Coronary artery (tissue), 2 donors: ENCODE measurements at regions not wholly inside any gene's neighbourhood (a gene's known extent, or its start where the extent isn't known, plus 50 kb on each side); places are given as distances from the start of the nearest gene placed in this dataset.

Source experiments
- DNase-seq: peaks from one replicate; pipeline ENCODE4 v3.0.0-alpha.2; 2017; ENCODE audit warnings: low spot score
- H3K27ac ChIP-seq, 2 donors: fragments of 200-600 bp; sonication (generic); one replicate each; pipeline ENCODE4 v1.5.1; 2016 to 2019
- H3K4me3 ChIP-seq: fragments of 200-600 bp; sonication (generic); 2 replicates; pipeline ENCODE4 v1.5.1; 2016; ENCODE audit warnings: mild to moderate bottlenecking, moderate library complexity
- CTCF ChIP-seq: fragments of 200-600 bp; sonication (generic); IDR thresholded peaks from one replicate; pipeline ENCODE4 v1.5.1; 2019; ENCODE audit warnings: antibody characterized with exemption

- DNase-seq = no peak
- no peak for TF ChIP-seq CTCF
- no peak overlapping the region for H3K4me3 ChIP-seq
- H3K27ac ChIP-seq = no peak overlapping the region
Observed at GRCh38 chr9:105912157-105912862, 218.0 kb downstream of the TMEM38B start.

GRCh38 chr9:105912863-105913516, 218.6 kb downstream of the TMEM38B start:
- no peak for DNase-seq
- Histone ChIP-seq H3K27ac (no peak overlapping the region), H3K4me3 (no peak overlapping the region)
- no peak for TF ChIP-seq CTCF

GRCh38 chr9:105921057-105921726, 226.9 kb downstream of the TMEM38B start:
- no peak overlapping the region for H3K4me3 ChIP-seq
- no peak for TF ChIP-seq CTCF
- H3K27ac ChIP-seq = no peak overlapping the region
- no peak for DNase-seq

GRCh38 chr9:105928416-105928815, 234.1 kb downstream of the TMEM38B start:
- no peak for TF ChIP-seq CTCF
- DNase-seq = no peak

GRCh38 chr9:105930011-105930627, 235.8 kb downstream of the TMEM38B start:
- Histone ChIP-seq H3K4me3 (no peak overlapping the region), H3K27ac (no peak overlapping the region)
- no peak for DNase-seq
- no peak for TF ChIP-seq CTCF

More at GRCh38 chr9:105928416-105928815, 234.1 kb downstream of the TMEM38B start:
- Histone ChIP-seq H3K4me3 (no peak overlapping the region), H3K27ac (no peak overlapping the region)

GRCh38 chr9:105932276-105932675, 237.9 kb downstream of the TMEM38B start:
- TF ChIP-seq CTCF = no peak
- DNase-seq = no peak
- no peak overlapping the region for H3K4me3 ChIP-seq
- H3K27ac ChIP-seq = no peak overlapping the region
